ENCODE measurements at regions not wholly inside any gene's neighbourhood (a gene's known extent, or its start where the extent isn't known, plus 50 kb on each side); places are given as distances from the start of the nearest gene placed in this dataset.

DNA sequence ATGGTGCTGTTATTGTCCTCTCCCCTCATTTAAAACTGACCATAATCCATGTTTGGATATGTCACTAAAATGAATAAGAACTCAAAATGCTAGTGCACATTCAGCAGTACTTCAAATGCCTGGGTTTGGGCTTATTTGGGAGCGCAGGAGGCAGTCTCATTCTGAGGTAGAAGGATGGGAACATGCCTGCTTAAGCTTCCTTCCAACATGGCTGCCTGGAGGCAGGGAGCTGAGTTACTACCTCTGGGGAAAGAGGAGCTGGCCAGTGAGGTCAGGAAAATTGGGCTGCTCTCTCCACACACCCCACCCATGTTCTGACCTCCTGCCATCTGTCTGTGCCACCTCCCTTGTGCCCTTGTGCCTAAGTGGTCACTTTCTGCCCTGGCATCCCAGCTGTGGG lies 85.7 kb downstream of the PTPRS start:
- TF ChIP-seq, protein P1, sequence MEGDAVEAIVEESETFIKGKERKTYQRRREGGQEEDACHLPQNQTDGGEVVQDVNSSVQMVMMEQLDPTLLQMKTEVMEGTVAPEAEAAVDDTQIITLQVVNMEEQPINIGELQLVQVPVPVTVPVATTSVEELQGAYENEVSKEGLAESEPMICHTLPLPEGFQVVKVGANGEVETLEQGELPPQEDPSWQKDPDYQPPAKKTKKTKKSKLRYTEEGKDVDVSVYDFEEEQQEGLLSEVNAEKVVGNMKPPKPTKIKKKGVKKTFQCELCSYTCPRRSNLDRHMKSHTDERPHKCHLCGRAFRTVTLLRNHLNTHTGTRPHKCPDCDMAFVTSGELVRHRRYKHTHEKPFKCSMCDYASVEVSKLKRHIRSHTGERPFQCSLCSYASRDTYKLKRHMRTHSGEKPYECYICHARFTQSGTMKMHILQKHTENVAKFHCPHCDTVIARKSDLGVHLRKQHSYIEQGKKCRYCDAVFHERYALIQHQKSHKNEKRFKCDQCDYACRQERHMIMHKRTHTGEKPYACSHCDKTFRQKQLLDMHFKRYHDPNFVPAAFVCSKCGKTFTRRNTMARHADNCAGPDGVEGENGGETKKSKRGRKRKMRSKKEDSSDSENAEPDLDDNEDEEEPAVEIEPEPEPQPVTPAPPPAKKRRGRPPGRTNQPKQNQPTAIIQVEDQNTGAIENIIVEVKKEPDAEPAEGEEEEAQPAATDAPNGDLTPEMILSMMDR (IDR thresholded peaks at IDR 0.05), result no peak
- no peak for TF ChIP-seq EP300 (IDR thresholded peaks at IDR 0.05)
